Epithelial cell of proximal tubule (primary cell): ENCODE measurements at regions not wholly inside any gene's neighbourhood (a gene's known extent, or its start where the extent isn't known, plus 50 kb on each side); places are given as distances from the start of the nearest gene placed in this dataset.
"Not testable (repeated sequence)": the region's sequence is repeated elsewhere in the genome, so short reads cannot be mapped to it uniquely, and the experiment has no call there.

ENCODE experiments used
- DNase-seq: peaks from one replicate; pipeline ENCODE4 v3.0.0-alpha.2; 2011; ENCODE audit warnings: low read depth
- H3K4me3 ChIP-seq: 2 replicates; pipeline ENCODE4 v1.5.1; 2011; ENCODE audit warnings: low read depth, mild to moderate bottlenecking, low read length
- CTCF ChIP-seq: conservative IDR thresholded peaks from 2 replicates; pipeline ENCODE4 v1.5.1; 2012; ENCODE audit warnings: low read depth, mild to moderate bottlenecking, low read length

- no peak overlapping the region for H3K4me3 ChIP-seq
- no peak for DNase-seq
- TF ChIP-seq CTCF: no peak
These were observed 71.6 kb downstream of the RRM2 start for GRCh38 chr2:10193851-10194820.

DNA sequence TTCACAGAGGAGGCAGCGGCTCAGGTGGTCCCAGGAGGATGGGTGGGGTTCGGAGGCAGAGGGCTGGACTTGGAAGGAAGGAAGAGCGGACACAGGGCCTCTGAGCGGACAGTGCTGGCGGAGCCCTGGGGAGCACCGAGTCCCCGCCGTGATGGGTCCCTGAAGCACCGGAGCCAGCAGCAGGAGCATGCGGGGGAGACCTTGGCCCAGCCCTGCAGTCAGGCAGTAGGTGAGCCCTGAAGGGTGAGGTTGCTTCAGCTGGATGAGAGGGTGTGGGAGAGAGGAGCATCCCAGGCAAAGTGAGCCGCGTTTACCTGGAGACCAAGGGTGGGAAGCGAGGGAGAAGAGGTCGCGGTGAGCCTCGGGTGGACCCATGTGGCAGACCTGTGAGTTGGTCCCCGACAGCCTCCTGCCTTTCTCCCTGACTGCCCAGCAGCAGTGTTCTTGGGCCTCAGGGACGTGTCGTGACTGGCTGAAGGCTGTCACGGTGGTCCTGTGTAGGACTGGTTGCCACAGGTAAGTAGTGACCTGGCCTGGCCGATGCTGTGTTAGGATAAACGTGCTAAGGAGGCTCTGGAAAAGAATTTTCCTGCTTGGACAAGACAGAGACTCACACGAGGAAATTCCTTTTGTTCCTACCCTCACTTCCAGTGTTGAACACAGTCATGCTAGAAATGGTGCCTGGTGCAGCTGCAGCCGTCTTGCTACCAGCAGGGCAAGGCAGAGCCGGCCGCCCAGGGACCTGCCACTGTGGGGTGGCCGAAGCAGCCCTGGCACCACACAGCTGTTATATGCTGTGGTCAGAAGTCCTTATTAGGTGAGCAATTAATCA is 73.0 kb downstream of the RRM2 start:
- TF ChIP-seq CTCF: no peak
- no peak for DNase-seq

DNA sequence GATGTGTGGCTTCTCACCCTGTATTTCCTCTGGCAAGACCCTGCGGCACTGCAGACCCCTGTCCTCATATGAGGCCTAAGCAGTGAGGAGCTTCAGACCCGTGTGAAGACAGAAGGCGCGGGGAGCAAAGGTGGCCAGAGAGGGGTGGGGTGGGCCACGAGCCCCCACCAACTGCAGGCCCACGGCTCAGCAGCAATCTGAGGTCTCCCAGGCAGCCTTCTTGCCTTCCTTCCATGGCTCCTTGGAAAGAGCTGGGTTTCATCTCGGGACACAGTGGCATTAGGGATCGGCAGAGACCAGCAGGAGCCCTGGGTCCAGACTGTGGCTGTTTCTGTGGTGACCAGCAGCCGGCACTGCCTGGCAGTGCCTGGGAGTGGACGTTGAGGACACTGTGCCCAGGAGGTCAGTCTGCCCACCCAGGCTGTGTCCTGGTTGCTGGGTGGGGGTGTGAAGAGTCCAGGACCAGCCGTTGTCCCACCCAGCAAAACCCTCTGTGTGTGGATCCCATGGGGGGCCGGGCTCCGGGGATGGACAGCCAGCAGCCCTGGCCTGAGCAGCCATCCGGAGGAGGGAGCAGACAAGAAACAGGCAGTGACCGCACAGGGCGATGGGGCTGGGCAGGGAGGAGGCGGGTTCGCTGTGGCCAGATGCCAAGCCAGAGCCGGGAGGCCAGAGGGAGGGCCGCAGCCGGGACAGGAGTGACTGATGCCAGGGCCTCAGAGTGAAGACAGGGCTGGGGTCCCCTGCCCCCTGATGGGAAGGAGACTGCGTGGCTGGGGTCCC is 73.8 kb downstream of the RRM2 start:
- TF ChIP-seq CTCF: no peak
- DNase-seq: no peak

More for the DNA sequence above, 73.0 kb downstream of the RRM2 start:
- H3K4me3 ChIP-seq: no peak overlapping the region

GRCh38 chr2:10196948-10197696 is 74.6 kb downstream of the RRM2 start:
- no peak for TF ChIP-seq CTCF
- no peak overlapping the region for H3K4me3 ChIP-seq
- no peak for DNase-seq

More for the DNA sequence above, 73.8 kb downstream of the RRM2 start:
- H3K4me3 ChIP-seq: no peak overlapping the region

DNA sequence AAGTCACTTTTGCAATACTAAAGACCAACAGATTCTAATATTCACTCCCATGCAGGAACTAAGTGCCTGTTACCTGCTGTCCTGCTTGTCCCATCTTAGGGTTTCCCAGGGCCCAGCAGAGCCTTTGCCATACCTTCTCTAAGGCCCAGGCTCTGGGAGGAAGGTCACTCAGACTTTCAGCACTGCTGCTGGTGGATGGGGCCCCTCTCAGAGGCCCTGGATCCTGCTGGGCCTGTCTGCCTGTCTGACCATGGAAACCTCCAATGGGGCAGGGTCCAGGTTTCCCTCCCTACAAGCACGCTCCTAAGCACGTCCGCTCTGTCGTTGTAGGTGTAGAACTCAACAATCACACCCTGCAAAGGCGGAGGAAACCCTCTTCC is 75.1 kb downstream of the RRM2 start:
- TF ChIP-seq CTCF: no peak
- no peak for DNase-seq
- no peak overlapping the region for H3K4me3 ChIP-seq

DNA sequence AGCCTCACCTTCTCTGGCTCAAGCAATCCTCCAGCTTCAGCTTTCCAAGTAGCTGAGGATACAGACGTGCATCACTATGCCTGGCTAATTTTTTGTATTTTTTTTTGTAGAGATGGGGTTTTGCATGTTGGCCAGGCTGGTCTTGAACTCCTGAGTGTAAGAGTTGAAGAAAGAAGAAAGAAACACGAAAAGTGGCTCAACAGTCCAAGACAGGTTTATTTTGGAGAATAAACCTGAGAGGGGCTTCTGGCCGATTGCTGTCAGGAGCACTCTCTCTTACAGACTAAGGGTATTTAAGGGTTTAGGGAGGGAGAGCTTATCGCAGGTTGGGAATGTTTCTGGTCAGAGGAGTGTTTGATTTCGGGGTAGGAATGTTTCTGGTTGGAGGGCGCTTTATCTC is 75.9 kb downstream of the RRM2 start:
- not testable (repeated sequence) for H3K4me3 ChIP-seq, DNase-seq
